Common myeloid progenitor, CD34-positive (primary cell): ENCODE measurements at regions not wholly inside any gene's neighbourhood (a gene's known extent, or its start where the extent isn't known, plus 50 kb on each side); places are given as distances from the start of the nearest gene placed in this dataset.

ENCODE experiments used
- CTCF ChIA-PET: fragments of 350-600 bp; sonication (Branson Sonifier 250); formaldehyde crosslinking; loops from one replicate; lab custom pipeline; 2021; ENCODE audit warnings: antibody characterized with exemption; lab: Charles Lee
- POLR2A ChIA-PET: fragments of 350-600 bp; sonication (Branson Sonifier 250); formaldehyde crosslinking; loops from one replicate; lab custom pipeline; 2021; ENCODE audit warnings: antibody characterized with exemption; lab: Charles Lee
- DNase-seq, 3 donors: peaks; one replicate each; pipeline versions ENCODE4 v3.0.0 to v3.0.0-alpha.2; 2013
- H3K27ac ChIP-seq, 2 experiments: 1 replicate in 1 of 2; 2 replicates in 1 of 2; pipeline ENCODE4 v1.7.0; 2013; ENCODE audit warnings: inconsistent platforms in 2 of 2, low read length in 2 of 2, mild to moderate bottlenecking in 2 of 2, low read depth in 1 of 2, moderate library complexity in 1 of 2; ENCODE audit not compliant: severe bottlenecking in 2 of 2, insufficient read depth in 1 of 2, poor library complexity in 1 of 2
- H3K27me3 ChIP-seq, 5 experiments: replicated peaks in 2 of 5; 1 replicate in 3 of 5; 2 replicates in 2 of 5; pipeline versions ENCODE4 v1.6.1 to v1.7.0; 2013; ENCODE audit warnings: low read length in 4 of 5, mild to moderate bottlenecking in 2 of 5, moderate library complexity in 2 of 5, inconsistent platforms in 1 of 5; ENCODE audit not compliant: insufficient read depth in 5 of 5, control insufficient read depth in 4 of 5
- H3K36me3 ChIP-seq, 4 experiments: 1 replicate in 2 of 4; 2 replicates in 2 of 4; pipeline versions ENCODE4 v1.6.1 to v1.7.0; 2013; ENCODE audit warnings: low read length in 3 of 4, control low read depth in 1 of 4, mild to moderate bottlenecking in 1 of 4; ENCODE audit not compliant: control insufficient read depth in 4 of 4, insufficient read depth in 4 of 4
- H3K4me1 ChIP-seq, 4 experiments: 1 replicate in 3 of 4; 2 replicates in 1 of 4; pipeline versions ENCODE4 v1.6.1 to v1.7.1; 2013; ENCODE audit warnings: low read length in 3 of 4, mild to moderate bottlenecking in 3 of 4, control low read depth in 1 of 4, inconsistent platforms in 1 of 4, moderate library complexity in 1 of 4; ENCODE audit not compliant: control insufficient read depth in 4 of 4, insufficient read depth in 4 of 4; ENCODE audit errors: control extremely low read depth in 1 of 4
- H3K4me3 ChIP-seq, 7 experiments: 1 replicate in 4 of 7; 2 replicates in 3 of 7; pipeline versions ENCODE4 v1.5.1 to v1.7.0; 2013; ENCODE audit warnings: mild to moderate bottlenecking in 7 of 7, low read length in 6 of 7, moderate library complexity in 6 of 7, inconsistent platforms in 2 of 7, low read depth in 2 of 7, control low read depth in 1 of 7; ENCODE audit not compliant: insufficient read depth in 4 of 7, control insufficient read depth in 1 of 7; ENCODE audit errors: extremely low read depth in 1 of 7
- H3K9me3 ChIP-seq, 5 experiments: 1 replicate in 4 of 5; 2 replicates in 1 of 5; pipeline versions ENCODE4 v1.6.1 to v1.7.1; 2013; ENCODE audit warnings: low read length in 4 of 5, mild to moderate bottlenecking in 2 of 5, inconsistent platforms in 1 of 5, low read depth in 1 of 5, moderate library complexity in 1 of 5; ENCODE audit not compliant: control insufficient read depth in 4 of 5, insufficient read depth in 2 of 5; ENCODE audit errors: control extremely low read depth in 1 of 5
- WGBS: methylation state at CpG from one replicate; pipeline ENCODE4 v1.1.5; 2013; ENCODE audit not compliant: insufficient coverage; 5-methylcytosine and 5-hydroxymethylcytosine counted together

- no peak for DNase-seq
- Histone ChIP-seq H3K27ac (no peak overlapping the region), H3K4me1 (no peaks in the 10 kb centered on the region)
These were observed 115.7 kb downstream of the SPATA31D1 start for GRCh38 chr9:82104252-82104651.

GRCh38 chr9:82105729-82106128 lies 117.2 kb downstream of the SPATA31D1 start:
- H3K4me1 ChIP-seq, result no peaks in the 10 kb centered on the region
- peaks cover 0 to 14% (median 9%) of the 10 kb centered on the region in 5 experiments for H3K9me3 ChIP-seq
- DNase-seq, result no peak
- ChIA-PET POLR2A (no interaction called here), CTCF (no interaction called here)
- no peak overlapping the region for H3K27ac ChIP-seq
- H3K4me3 ChIP-seq, result no peak overlapping the region
- H3K27me3 ChIP-seq, result no peaks in the 10 kb centered on the region
- WGBS, result no CpG with 5 or more reads among the region's 3 CpGs
- H3K36me3 ChIP-seq, result no peaks in the 10 kb centered on the region

More at GRCh38 chr9:82104252-82104651, 115.7 kb downstream of the SPATA31D1 start:
- ChIA-PET CTCF (interaction anchor here (1.0 kb wide), 1 partner anchor 22 kb away, joined by 3 read pairs; no protein-coding TSS in a partner anchor), POLR2A (no interaction called here)
- H3K27me3 ChIP-seq, result no peaks in the 10 kb centered on the region
- no peak overlapping the region for H3K4me3 ChIP-seq
- H3K36me3 ChIP-seq, result no peaks in the 10 kb centered on the region
- H3K9me3 ChIP-seq, result peaks cover 0 to 14% (median 9%) of the 10 kb centered on the region in 5 experiments
- no CpG with 5 or more reads among the region's 1 CpG for WGBS

- Histone ChIP-seq H3K4me1 (no peaks in the 10 kb centered on the region), H3K4me3 (no peak overlapping the region), H3K36me3 (no peaks in the 10 kb centered on the region), H3K27me3 (no peaks in the 10 kb centered on the region), H3K27ac (no peak overlapping the region), H3K9me3 (peaks cover 0 to 9% (median 6%) of the 10 kb centered on the region in 5 experiments)
- no peak for DNase-seq
- ChIA-PET CTCF (no interaction called here), POLR2A (no interaction called here)
These were observed 118.0 kb downstream of the SPATA31D1 start for GRCh38 chr9:82106536-82106935.

GRCh38 chr9:82108474-82108873 lies 119.9 kb downstream of the SPATA31D1 start:
- POLR2A ChIA-PET, result no interaction called here
- Histone ChIP-seq H3K27me3 (no peaks in the 10 kb centered on the region), H3K4me3 (no peak overlapping the region), H3K27ac (no peak overlapping the region), H3K9me3 (no peaks in the 10 kb centered on the region), H3K36me3 (no peaks in the 10 kb centered on the region), H3K4me1 (no peaks in the 10 kb centered on the region)
- DNase-seq, result no peak
- no CpG with 5 or more reads among the region's 1 CpG for WGBS
- CTCF ChIA-PET, result no interaction called here

- CTCF ChIA-PET, result no interaction called here
- no peaks in the 10 kb centered on the region for H3K27me3 ChIP-seq
- H3K27ac ChIP-seq, result no peak overlapping the region
- H3K4me1 ChIP-seq, result no peaks in the 10 kb centered on the region
- no peak for DNase-seq
- no peak overlapping the region for H3K4me3 ChIP-seq
- no peaks in the 10 kb centered on the region for H3K9me3 ChIP-seq
- no peaks in the 10 kb centered on the region for H3K36me3 ChIP-seq
- POLR2A ChIA-PET, result no interaction called here
These were observed 120.4 kb downstream of the SPATA31D1 start for GRCh38 chr9:82108941-82109340.

- POLR2A ChIA-PET, result no interaction called here
- Histone ChIP-seq H3K4me3 (no peak overlapping the region), H3K27ac (no peak overlapping the region), H3K27me3 (no peaks in the 10 kb centered on the region), H3K9me3 (no peaks in the 10 kb centered on the region), H3K36me3 (no peaks in the 10 kb centered on the region), H3K4me1 (no peaks in the 10 kb centered on the region)
- DNase-seq, result no peak
- CTCF ChIA-PET, result no interaction called here
These were observed 121.1 kb downstream of the SPATA31D1 start for GRCh38 chr9:82109626-82110025.

- H3K27me3 ChIP-seq, result no peaks in the 10 kb centered on the region
- H3K27ac ChIP-seq, result no peak overlapping the region
- WGBS, result 100% methylated on average over 3 of the region's 3 CpGs
- no peaks in the 10 kb centered on the region for H3K4me1 ChIP-seq
- H3K4me3 ChIP-seq, result no peak overlapping the region
- ChIA-PET POLR2A (no interaction called here), CTCF (no interaction called here)
- no peaks in the 10 kb centered on the region for H3K36me3 ChIP-seq
- H3K9me3 ChIP-seq, result no peaks in the 10 kb centered on the region
- DNase-seq, result no peak
These were observed 122.3 kb downstream of the SPATA31D1 start for GRCh38 chr9:82110881-82111280.
